Loucy (cell line): ENCODE measurements at regions not wholly inside any gene's neighbourhood (a gene's known extent, or its start where the extent isn't known, plus 50 kb on each side); places are given as distances from the start of the nearest gene placed in this dataset.

Experiments
- CTCF ChIP-seq: fragments of 200-600 bp; sonication (generic); conservative IDR thresholded peaks from 2 replicates; pipeline ENCODE4 v1.5.1; 2014; ENCODE audit warnings: mild to moderate bottlenecking, antibody characterized with exemption, low read length
- EZH2phosphoT487 ChIP-seq: fragments of 200-600 bp; IDR thresholded peaks from 2 replicates; pipeline ENCODE4 v1.6.1; 2018; ENCODE audit warnings: antibody characterized with exemption, mild to moderate bottlenecking, moderate library complexity, borderline replicate concordance

DNA sequence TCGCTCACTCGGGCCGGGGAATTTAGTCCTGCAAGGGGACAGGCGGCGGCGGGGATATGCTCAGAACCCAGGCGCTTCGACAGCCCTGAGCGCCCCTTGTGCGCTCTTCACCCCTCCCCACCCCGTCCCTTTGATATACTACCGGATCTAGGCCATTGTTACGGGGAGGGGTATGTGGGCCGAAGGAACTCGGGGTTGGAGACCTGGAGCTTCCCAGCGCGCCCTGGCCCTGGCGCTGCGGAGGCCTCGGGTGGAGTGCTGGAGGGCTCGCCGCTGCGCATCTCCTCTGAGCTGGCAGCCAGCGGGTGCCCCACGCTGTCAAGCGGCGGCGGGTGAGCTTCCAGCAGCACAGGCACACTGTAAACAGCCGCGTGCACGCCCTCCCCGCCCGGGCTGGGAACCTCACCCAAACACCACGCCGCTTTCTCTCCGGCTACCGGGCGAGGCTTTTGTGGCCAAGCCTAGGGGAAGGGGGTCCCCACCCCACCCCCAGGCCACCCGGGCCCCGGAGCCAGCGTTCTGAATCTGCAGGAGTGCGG is 54.5 kb upstream of the BCOR start:
- TF ChIP-seq CTCF (no peak), EZH2phosphoT487 (no peak)
